GM18505 (cell line): ENCODE measurements at regions not wholly inside any gene's neighbourhood (a gene's known extent, or its start where the extent isn't known, plus 50 kb on each side); places are given as distances from the start of the nearest gene placed in this dataset.

Experiments used
- ATAC-seq: cut with Tn5 transposase; IDR thresholded peaks from one replicate; pipeline ENCODE4 v1.9.1; 2021; ENCODE audit not compliant: unreplicated experiment
- POLR2A ChIP-seq: IDR thresholded peaks from 4 replicates; pipeline ENCODE4 v1.6.1; 2011; ENCODE audit warnings: borderline replicate concordance; ENCODE audit not compliant: insufficient read depth, insufficient read length; ENCODE audit errors: extremely low read depth

GRCh38 chr2:14301331-14301730 lies 331.2 kb upstream of the LRATD1 start:
- ATAC-seq, result no peak
- TF ChIP-seq POLR2A, result no peak

- ATAC-seq, result peak; percentile 89
- no peak for TF ChIP-seq POLR2A
These were observed 329.0 kb upstream of the LRATD1 start for GRCh38 chr2:14303366-14304115.

- no peak for ATAC-seq
- TF ChIP-seq POLR2A, result no peak
These were observed 328.2 kb upstream of the LRATD1 start for GRCh38 chr2:14304326-14304725.

- peak; percentile 55 for ATAC-seq
- TF ChIP-seq POLR2A, result no peak
These were observed 326.2 kb upstream of the LRATD1 start for GRCh38 chr2:14306268-14306861.

GRCh38 chr2:14313341-14313740 lies 319.2 kb upstream of the LRATD1 start:
- no peak for TF ChIP-seq POLR2A
- ATAC-seq, result no peak

- no peak for TF ChIP-seq POLR2A
- ATAC-seq, result no peak
These were observed 315.9 kb upstream of the LRATD1 start for GRCh38 chr2:14316594-14316993.

- no peak for ATAC-seq
- no peak for TF ChIP-seq POLR2A
These were observed 311.2 kb upstream of the LRATD1 start for GRCh38 chr2:14321357-14321756.

- no peak for ATAC-seq
- no peak for TF ChIP-seq POLR2A
These were observed 310.2 kb upstream of the LRATD1 start for GRCh38 chr2:14322306-14322705.

- TF ChIP-seq POLR2A, result no peak
- ATAC-seq, result no peak
These were observed 308.2 kb upstream of the LRATD1 start for GRCh38 chr2:14324308-14324707.

GRCh38 chr2:14330884-14331283 lies 301.6 kb upstream of the LRATD1 start:
- no peak for TF ChIP-seq POLR2A
- no peak for ATAC-seq

GRCh38 chr2:14336759-14337382 lies 295.6 kb upstream of the LRATD1 start:
- TF ChIP-seq POLR2A, result no peak
- ATAC-seq, result no peak

- ATAC-seq, result no peak
- no peak for TF ChIP-seq POLR2A
These were observed 291.8 kb upstream of the LRATD1 start for GRCh38 chr2:14340703-14341102.

- ATAC-seq, result no peak
- TF ChIP-seq POLR2A, result no peak
These were observed 290.2 kb upstream of the LRATD1 start for GRCh38 chr2:14342313-14342712.

GRCh38 chr2:14344355-14344754 lies 288.2 kb upstream of the LRATD1 start:
- TF ChIP-seq POLR2A, result no peak
- ATAC-seq, result no peak
